ENCODE measurements at regions not wholly inside any gene's neighbourhood (a gene's known extent, or its start where the extent isn't known, plus 50 kb on each side); places are given as distances from the start of the nearest gene placed in this dataset.

- TF ChIP-seq YY1 (IDR thresholded peaks at IDR 0.05; ENCODE audit: insufficient read depth, insufficient read length) (no peak), SUZ12 (IDR thresholded peaks at IDR 0.05; ENCODE audit: extremely low read depth, insufficient read depth, insufficient read length) (no peak)
Observed at GRCh38 chr4:187558391-187558790, 437.2 kb upstream of the ZFP42 start.

All from NT2/D1 (cell line).